ENCODE measurements at regions not wholly inside any gene's neighbourhood (a gene's known extent, or its start where the extent isn't known, plus 50 kb on each side); places are given as distances from the start of the nearest gene placed in this dataset.

GRCh38 chr12:72136792-72137191, 135.4 kb upstream of the TRHDE start:
- no peak for DNase-seq

GRCh38 chr12:72139411-72139810, 132.8 kb upstream of the TRHDE start:
- TF ChIP-seq CTCF (IDR thresholded peaks at IDR 0.05), result no peak
- Mint-ChIP-seq H3K4me1 (no peaks in the 10 kb centered on the region), H3K27ac (no peak overlapping the region), H3K27me3 (ENCODE audit: low read depth, poor library complexity) (no peaks in the 10 kb centered on the region), H3K36me3 (ENCODE audit: low read depth) (no peaks in the 10 kb centered on the region), H3K4me3 (no peak overlapping the region), H3K9me3 (no peaks in the 10 kb centered on the region)
- no peak for DNase-seq

More at GRCh38 chr12:72136792-72137191, 135.4 kb upstream of the TRHDE start:
- no peaks in the 10 kb centered on the region for H3K27me3 Mint-ChIP-seq (ENCODE audit: low read depth, poor library complexity)
- H3K27ac Mint-ChIP-seq, result no peak overlapping the region
- H3K4me3 Mint-ChIP-seq, result no peak overlapping the region
- H3K9me3 Mint-ChIP-seq, result no peaks in the 10 kb centered on the region
- TF ChIP-seq CTCF (IDR thresholded peaks at IDR 0.05), result no peak
- H3K36me3 Mint-ChIP-seq (ENCODE audit: low read depth), result no peaks in the 10 kb centered on the region
- H3K4me1 Mint-ChIP-seq, result no peaks in the 10 kb centered on the region

GRCh38 chr12:72141381-72141780, 130.8 kb upstream of the TRHDE start:
- Mint-ChIP-seq H3K27ac (no peak overlapping the region), H3K4me1 (no peaks in the 10 kb centered on the region), H3K36me3 (ENCODE audit: low read depth) (no peaks in the 10 kb centered on the region), H3K9me3 (no peaks in the 10 kb centered on the region), H3K4me3 (no peak overlapping the region), H3K27me3 (ENCODE audit: low read depth, poor library complexity) (no peaks in the 10 kb centered on the region)
- peak; percentile 9 for TF ChIP-seq CTCF (IDR thresholded peaks at IDR 0.05)
- DNase-seq, result no peak

- TF ChIP-seq CTCF (IDR thresholded peaks at IDR 0.05), result no peak
These were observed 127.6 kb upstream of the TRHDE start for GRCh38 chr12:72144553-72144952.

GRCh38 chr12:72146495-72146894, 125.7 kb upstream of the TRHDE start:
- Mint-ChIP-seq H3K27me3 (ENCODE audit: low read depth, poor library complexity) (peaks cover 4% of the 10 kb centered on the region), H3K4me1 (no peaks in the 10 kb centered on the region), H3K4me3 (no peak overlapping the region), H3K27ac (no peak overlapping the region), H3K36me3 (ENCODE audit: low read depth) (no peaks in the 10 kb centered on the region), H3K9me3 (no peaks in the 10 kb centered on the region)
- no peak for TF ChIP-seq CTCF (IDR thresholded peaks at IDR 0.05)
- no peak for DNase-seq

More at GRCh38 chr12:72144553-72144952, 127.6 kb upstream of the TRHDE start:
- no peaks in the 10 kb centered on the region for H3K27me3 Mint-ChIP-seq (ENCODE audit: low read depth, poor library complexity)
- no peak overlapping the region for H3K27ac Mint-ChIP-seq
- no peaks in the 10 kb centered on the region for H3K9me3 Mint-ChIP-seq
- no peaks in the 10 kb centered on the region for H3K36me3 Mint-ChIP-seq (ENCODE audit: low read depth)
- no peak overlapping the region for H3K4me3 Mint-ChIP-seq
- no peak for DNase-seq
- no peaks in the 10 kb centered on the region for H3K4me1 Mint-ChIP-seq

- DNase-seq, result no peak
- no peak overlapping the region for H3K4me3 Mint-ChIP-seq
- H3K27me3 Mint-ChIP-seq (ENCODE audit: low read depth, poor library complexity), result peaks cover 4% of the 10 kb centered on the region
- H3K9me3 Mint-ChIP-seq, result no peaks in the 10 kb centered on the region
- no peak overlapping the region for H3K27ac Mint-ChIP-seq
- H3K4me1 Mint-ChIP-seq, result no peaks in the 10 kb centered on the region
- no peak for TF ChIP-seq CTCF (IDR thresholded peaks at IDR 0.05)
- H3K36me3 Mint-ChIP-seq (ENCODE audit: low read depth), result no peaks in the 10 kb centered on the region
These were observed 123.5 kb upstream of the TRHDE start for GRCh38 chr12:72148709-72149108.
